OCI-LY1 (cell line): ENCODE measurements at regions not wholly inside any gene's neighbourhood (a gene's known extent, or its start where the extent isn't known, plus 50 kb on each side); places are given as distances from the start of the nearest gene placed in this dataset.

ENCODE experiments used
- CTCF ChIP-seq: fragments of 200-600 bp; sonication (generic), shearing (Covaris generic); IDR thresholded peaks from 2 replicates; pipeline ENCODE4 v1.5.1; 2017; ENCODE audit warnings: mild to moderate bottlenecking, antibody characterized with exemption, low read length, moderate library complexity, mixed read lengths
- EZH2 ChIP-seq: fragments of 200-600 bp; sonication (generic), shearing (Covaris generic); IDR thresholded peaks from 2 replicates; pipeline ENCODE4 v1.8.0; 2017; ENCODE audit warnings: borderline replicate concordance, mixed run types, mild to moderate bottlenecking, antibody characterized with exemption, low read length, moderate library complexity, mixed read lengths

GRCh38 chr2:6384341-6384740 is 481.4 kb downstream of the CMPK2 start:
- TF ChIP-seq CTCF (no peak), EZH2 (no peak)
